ENCODE measurements at regions not wholly inside any gene's neighbourhood (a gene's known extent, or its start where the extent isn't known, plus 50 kb on each side); places are given as distances from the start of the nearest gene placed in this dataset.

DNA sequence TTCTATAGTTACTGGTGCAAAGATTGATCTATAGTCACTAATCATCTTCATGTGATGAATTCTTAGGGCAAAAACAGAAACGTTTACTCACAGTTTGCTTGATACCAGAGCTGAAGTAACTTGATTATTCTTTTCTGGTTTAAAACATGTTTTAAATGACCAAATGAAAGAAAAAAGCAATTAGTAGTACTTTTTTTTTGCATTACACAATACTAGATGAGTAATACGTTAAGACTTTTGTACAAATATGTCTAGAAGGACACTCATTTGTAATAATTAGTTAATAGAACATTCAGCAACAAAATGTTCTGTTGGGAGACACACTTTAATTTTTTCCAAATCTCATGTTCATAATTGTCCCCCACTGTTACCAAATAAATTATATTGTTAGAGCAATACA is 523.2 kb downstream of the SOX2 start:
- Mint-ChIP-seq H3K27ac (no peak overlapping the region), H3K4me1 (no peaks in the 10 kb centered on the region), H3K36me3 (no peaks in the 10 kb centered on the region), H3K9me3 (peaks cover 0 to 6% (median 0%) of the 10 kb centered on the region in 11 donors), H3K4me3 (no peak overlapping the region), H3K27me3 (no peaks in the 10 kb centered on the region)
- ChIA-PET POLR2A (no interaction called here), CTCF (no interaction called here)
- Histone ChIP-seq H3K4me3 (ENCODE audit: low read length) (no peak overlapping the region), H3K27ac (ENCODE audit: low read depth, low read length) (no peak overlapping the region), H3K27me3 (ENCODE audit: control insufficient read depth in 2 of 2, insufficient read depth in 2 of 2, low read length in 2 of 2) (no peaks in the 10 kb centered on the region), H3K4me1 (ENCODE audit: control insufficient read depth in 2 of 2, insufficient read depth in 2 of 2, low read length in 2 of 2) (no peaks in the 10 kb centered on the region), H3K36me3 (ENCODE audit: control insufficient read depth in 2 of 3, insufficient read depth in 3 of 3, low read length in 3 of 3) (no peaks in the 10 kb centered on the region), H3K9me3 (ENCODE audit: control insufficient read depth in 2 of 3, low read length in 3 of 3) (no peaks in the 10 kb centered on the region)
- no peak for DNase-seq
- intact Hi-C loops (cut with micrococcal nuclease): no loop called here
- ATAC-seq: no peak

DNA sequence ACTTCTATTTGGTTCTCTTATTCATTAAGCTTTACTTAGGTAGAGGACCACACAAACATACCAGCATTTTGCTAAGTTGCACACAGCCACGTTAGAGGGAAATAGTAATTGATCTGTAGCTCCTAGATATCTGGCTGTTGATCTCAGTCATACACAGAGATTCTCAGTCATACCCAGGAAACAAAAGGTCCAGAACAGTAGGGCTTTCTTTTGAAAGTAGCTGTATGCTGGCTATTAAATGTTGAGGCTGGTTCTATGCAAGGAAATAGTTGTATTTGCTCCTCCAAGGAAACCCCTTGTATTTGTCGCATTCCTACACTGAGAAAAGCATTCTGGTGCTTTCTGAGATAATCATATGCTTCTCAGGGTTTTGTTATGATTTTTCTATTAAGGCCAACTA is 523.8 kb downstream of the SOX2 start:
- H3K27me3 Mint-ChIP-seq: peaks cover 0 to 3% (median 0%) of the 10 kb centered on the region in 5 donors
- no peak overlapping the region for H3K27ac ChIP-seq (ENCODE audit: low read depth, low read length)
- no peaks in the 10 kb centered on the region for H3K36me3 Mint-ChIP-seq
- no peaks in the 10 kb centered on the region for H3K9me3 ChIP-seq (ENCODE audit: control insufficient read depth in 2 of 3, low read length in 3 of 3)
- ChIA-PET POLR2A (interaction anchor here (0.8 kb wide), 1 partner anchor 10 kb away, joined by 6 read pairs; no protein-coding TSS in a partner anchor), CTCF (no interaction called here)
- no peak overlapping the region for H3K4me3 Mint-ChIP-seq
- no peaks in the 10 kb centered on the region for H3K4me1 Mint-ChIP-seq
- no peaks in the 10 kb centered on the region for H3K36me3 ChIP-seq (ENCODE audit: control insufficient read depth in 2 of 3, insufficient read depth in 3 of 3, low read length in 3 of 3)
- H3K27ac Mint-ChIP-seq: no peak overlapping the region
- no peaks in the 10 kb centered on the region for H3K4me1 ChIP-seq (ENCODE audit: control insufficient read depth in 2 of 2, insufficient read depth in 2 of 2, low read length in 2 of 2)
- DNase-seq: no peak
- H3K9me3 Mint-ChIP-seq: peaks cover 0 to 6% (median 0%) of the 10 kb centered on the region in 11 donors
- ATAC-seq: no peak
- intact Hi-C loops (cut with micrococcal nuclease): no loop called here
- H3K4me3 ChIP-seq (ENCODE audit: low read length): no peak overlapping the region
- H3K27me3 ChIP-seq (ENCODE audit: control insufficient read depth in 2 of 2, insufficient read depth in 2 of 2, low read length in 2 of 2): no peaks in the 10 kb centered on the region

- POLR2A ChIA-PET: no interaction called here
- H3K27ac Mint-ChIP-seq: no peak overlapping the region
- intact Hi-C loops (cut with micrococcal nuclease): no loop called here
- CTCF ChIA-PET: no interaction called here
- no peak for DNase-seq
- H3K36me3 Mint-ChIP-seq: no peaks in the 10 kb centered on the region
- no peaks in the 10 kb centered on the region for H3K27me3 ChIP-seq (ENCODE audit: control insufficient read depth in 2 of 2, insufficient read depth in 2 of 2, low read length in 2 of 2)
- H3K4me1 Mint-ChIP-seq: no peaks in the 10 kb centered on the region
- H3K4me3 Mint-ChIP-seq: no peak overlapping the region
- H3K9me3 Mint-ChIP-seq: no peaks in the 10 kb centered on the region
- ATAC-seq: no peak
- no peaks in the 10 kb centered on the region for H3K4me1 ChIP-seq (ENCODE audit: control insufficient read depth in 2 of 2, insufficient read depth in 2 of 2, low read length in 2 of 2)
- H3K36me3 ChIP-seq (ENCODE audit: control insufficient read depth in 2 of 3, insufficient read depth in 3 of 3, low read length in 3 of 3): no peaks in the 10 kb centered on the region
- H3K9me3 ChIP-seq (ENCODE audit: control insufficient read depth in 2 of 3, low read length in 3 of 3): no peaks in the 10 kb centered on the region
- peaks cover 0 to 3% (median 0%) of the 10 kb centered on the region in 5 donors for H3K27me3 Mint-ChIP-seq
- H3K27ac ChIP-seq (ENCODE audit: low read depth, low read length): no peak overlapping the region
- no peak overlapping the region for H3K4me3 ChIP-seq (ENCODE audit: low read length)
Observed at GRCh38 chr3:182238126-182238525, 526.4 kb downstream of the SOX2 start.

GRCh38 chr3:182239316-182239715 is 527.6 kb downstream of the SOX2 start:
- peaks cover 0 to 3% (median 0%) of the 10 kb centered on the region in 5 donors for H3K27me3 Mint-ChIP-seq
- H3K4me3 ChIP-seq (ENCODE audit: low read length): no peak overlapping the region
- no peaks in the 10 kb centered on the region for H3K4me1 ChIP-seq (ENCODE audit: control insufficient read depth in 2 of 2, insufficient read depth in 2 of 2, low read length in 2 of 2)
- H3K27me3 ChIP-seq (ENCODE audit: control insufficient read depth in 2 of 2, insufficient read depth in 2 of 2, low read length in 2 of 2): no peaks in the 10 kb centered on the region
- H3K36me3 Mint-ChIP-seq: no peaks in the 10 kb centered on the region
- no peak overlapping the region for H3K27ac Mint-ChIP-seq
- H3K9me3 Mint-ChIP-seq: no peaks in the 10 kb centered on the region
- no peak overlapping the region for H3K27ac ChIP-seq (ENCODE audit: low read depth, low read length)
- intact Hi-C loops (cut with micrococcal nuclease): no loop called here
- no peak for ATAC-seq
- POLR2A ChIA-PET: no interaction called here
- no peaks in the 10 kb centered on the region for H3K36me3 ChIP-seq (ENCODE audit: control insufficient read depth in 2 of 3, insufficient read depth in 3 of 3, low read length in 3 of 3)
- no peak for DNase-seq
- H3K4me1 Mint-ChIP-seq: no peaks in the 10 kb centered on the region
- no peaks in the 10 kb centered on the region for H3K9me3 ChIP-seq (ENCODE audit: control insufficient read depth in 2 of 3, low read length in 3 of 3)
- CTCF ChIA-PET: no interaction called here
- no peak overlapping the region for H3K4me3 Mint-ChIP-seq

- H3K27me3 Mint-ChIP-seq: peaks cover 0 to 3% (median 0%) of the 10 kb centered on the region in 5 donors
- H3K36me3 ChIP-seq (ENCODE audit: control insufficient read depth in 2 of 3, insufficient read depth in 3 of 3, low read length in 3 of 3): no peaks in the 10 kb centered on the region
- H3K27ac Mint-ChIP-seq: no peak overlapping the region
- H3K4me1 Mint-ChIP-seq: no peaks in the 10 kb centered on the region
- intact Hi-C loops (cut with micrococcal nuclease): no loop called here
- H3K9me3 ChIP-seq (ENCODE audit: control insufficient read depth in 2 of 3, low read length in 3 of 3): no peaks in the 10 kb centered on the region
- no peaks in the 10 kb centered on the region for H3K27me3 ChIP-seq (ENCODE audit: control insufficient read depth in 2 of 2, insufficient read depth in 2 of 2, low read length in 2 of 2)
- H3K27ac ChIP-seq (ENCODE audit: low read depth, low read length): no peak overlapping the region
- ChIA-PET POLR2A (no interaction called here), CTCF (no interaction called here)
- H3K4me3 ChIP-seq (ENCODE audit: low read length): no peak overlapping the region
- DNase-seq: no peak
- H3K36me3 Mint-ChIP-seq: no peaks in the 10 kb centered on the region
- H3K9me3 Mint-ChIP-seq: peaks cover 0 to 5% (median 0%) of the 10 kb centered on the region in 11 donors
- H3K4me3 Mint-ChIP-seq: no peak overlapping the region
- no peaks in the 10 kb centered on the region for H3K4me1 ChIP-seq (ENCODE audit: control insufficient read depth in 2 of 2, insufficient read depth in 2 of 2, low read length in 2 of 2)
- ATAC-seq: no peak
Observed at GRCh38 chr3:182240474-182240873, 528.7 kb downstream of the SOX2 start.

GRCh38 chr3:182241196-182241765 is 529.6 kb downstream of the SOX2 start:
- Mint-ChIP-seq H3K4me1 (no peaks in the 10 kb centered on the region), H3K9me3 (peaks cover 0 to 6% (median 0%) of the 10 kb centered on the region in 11 donors), H3K36me3 (no peaks in the 10 kb centered on the region), H3K27me3 (peaks cover 0 to 3% (median 0%) of the 10 kb centered on the region in 5 donors), H3K27ac (no peak overlapping the region), H3K4me3 (no peak overlapping the region)
- no peak for DNase-seq
- Histone ChIP-seq H3K4me3 (ENCODE audit: low read length) (no peak overlapping the region), H3K27me3 (ENCODE audit: control insufficient read depth in 2 of 2, insufficient read depth in 2 of 2, low read length in 2 of 2) (no peaks in the 10 kb centered on the region), H3K36me3 (ENCODE audit: control insufficient read depth in 2 of 3, insufficient read depth in 3 of 3, low read length in 3 of 3) (no peaks in the 10 kb centered on the region), H3K9me3 (ENCODE audit: control insufficient read depth in 2 of 3, low read length in 3 of 3) (no peaks in the 10 kb centered on the region), H3K4me1 (ENCODE audit: control insufficient read depth in 2 of 2, insufficient read depth in 2 of 2, low read length in 2 of 2) (no peaks in the 10 kb centered on the region), H3K27ac (ENCODE audit: low read depth, low read length) (no peak overlapping the region)
- ATAC-seq: no peak
- intact Hi-C loops (cut with micrococcal nuclease): no loop called here
- ChIA-PET POLR2A (no interaction called here), CTCF (no interaction called here)

DNA sequence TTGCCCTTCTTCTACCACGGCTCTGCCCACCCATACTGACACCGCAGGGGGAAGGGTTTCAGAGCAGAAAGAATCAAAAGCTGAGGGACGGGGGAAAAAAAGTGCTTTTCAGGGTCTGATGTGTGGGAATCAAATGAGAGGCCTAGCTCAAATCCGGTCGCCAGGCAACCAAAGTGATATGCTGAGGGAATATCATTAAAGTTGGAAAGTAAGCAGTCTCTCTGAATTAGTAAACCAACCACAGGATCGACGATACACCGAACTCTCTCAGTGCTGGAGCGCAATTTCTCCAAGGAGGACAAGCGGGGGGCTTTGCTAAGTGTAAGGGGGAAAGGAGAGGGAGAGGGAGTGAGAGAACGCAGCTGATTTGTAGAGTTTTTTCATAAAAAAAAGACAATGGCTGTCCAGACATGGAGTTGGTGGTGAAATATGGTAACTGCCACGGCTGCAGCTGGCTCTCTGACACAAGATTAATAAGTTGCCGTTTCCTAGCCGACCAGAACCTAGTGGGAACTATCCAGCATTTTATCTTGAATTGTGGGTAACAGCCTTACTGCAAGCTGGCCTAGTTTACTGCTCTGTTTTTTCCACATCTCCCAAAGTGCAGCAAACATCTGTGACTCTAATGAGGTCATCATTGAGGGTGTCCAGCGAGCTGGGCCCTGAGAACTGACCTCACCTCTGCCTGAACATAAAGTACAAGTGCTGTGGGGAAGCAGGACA is 530.2 kb downstream of the SOX2 start:
- ATAC-seq: no peak
- no peaks in the 10 kb centered on the region for H3K36me3 Mint-ChIP-seq

More for the DNA sequence above, 530.2 kb downstream of the SOX2 start:
- Histone ChIP-seq H3K9me3 (ENCODE audit: control insufficient read depth in 2 of 3, low read length in 3 of 3) (no peaks in the 10 kb centered on the region), H3K27ac (ENCODE audit: low read depth, low read length) (no peak overlapping the region), H3K4me1 (ENCODE audit: control insufficient read depth in 2 of 2, insufficient read depth in 2 of 2, low read length in 2 of 2) (no peaks in the 10 kb centered on the region), H3K36me3 (ENCODE audit: control insufficient read depth in 2 of 3, insufficient read depth in 3 of 3, low read length in 3 of 3) (no peaks in the 10 kb centered on the region), H3K27me3 (ENCODE audit: control insufficient read depth in 2 of 2, insufficient read depth in 2 of 2, low read length in 2 of 2) (no peaks in the 10 kb centered on the region), H3K4me3 (ENCODE audit: low read length) (no peak overlapping the region)
- ChIA-PET POLR2A (no interaction called here), CTCF (no interaction called here)
- intact Hi-C loops (cut with micrococcal nuclease): no loop called here
- peaks cover 0 to 10% (median 0%) of the 10 kb centered on the region in 11 donors for H3K9me3 Mint-ChIP-seq
- peaks cover 0 to 5% (median 0%) of the 10 kb centered on the region in 5 donors for H3K27me3 Mint-ChIP-seq
- H3K4me3 Mint-ChIP-seq: no peak overlapping the region
- H3K27ac Mint-ChIP-seq: no peak overlapping the region
- peaks cover 0 to 2% (median 0%) of the 10 kb centered on the region in 7 donors for H3K4me1 Mint-ChIP-seq
- no peak for DNase-seq

Measured in naive thymus-derived CD4-positive, alpha-beta T cell (primary cell).